HG02763 (cell line): ENCODE measurements at regions not wholly inside any gene's neighbourhood (a gene's known extent, or its start where the extent isn't known, plus 50 kb on each side); places are given as distances from the start of the nearest gene placed in this dataset.

ENCODE experiments used
- ATAC-seq: cut with Tn5 transposase; IDR thresholded peaks from one replicate; pipeline ENCODE4 v1.9.1; 2021; ENCODE audit warnings: mild to moderate bottlenecking, moderate library complexity; ENCODE audit not compliant: unreplicated experiment

- no peak for ATAC-seq
Measured at GRCh38 chr1:8147956-8148355, 121.8 kb upstream of the ERRFI1 start.

DNA sequence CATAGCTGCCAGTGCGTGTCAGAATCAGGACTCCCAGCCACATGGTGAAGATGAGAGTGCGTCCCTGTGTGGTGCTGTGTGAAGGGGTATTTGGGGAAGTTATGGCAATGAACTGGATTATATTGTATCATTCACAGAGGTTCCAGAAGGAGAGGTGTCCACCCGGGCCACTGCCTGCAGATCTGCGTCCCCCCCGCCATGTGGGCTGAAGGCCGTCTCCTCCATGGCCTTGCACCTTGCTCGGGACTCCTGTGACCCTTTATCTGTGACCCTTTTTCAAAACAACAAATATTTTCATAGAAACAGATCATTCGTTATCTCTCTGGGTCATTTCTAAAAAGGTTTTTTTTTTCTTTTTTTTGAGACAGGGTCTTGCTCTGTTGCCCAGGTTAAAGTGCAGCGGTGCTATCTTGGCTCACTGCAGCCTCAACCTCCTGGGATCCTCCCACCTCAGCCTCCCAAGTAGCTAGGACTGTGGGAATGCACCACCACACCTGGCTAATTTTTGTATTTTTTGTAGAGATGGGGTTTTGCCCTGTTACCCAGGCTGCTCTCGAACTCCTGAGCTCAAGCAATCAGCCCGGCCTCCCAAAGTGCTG lies 120.2 kb upstream of the ERRFI1 start:
- ATAC-seq, result no peak

DNA sequence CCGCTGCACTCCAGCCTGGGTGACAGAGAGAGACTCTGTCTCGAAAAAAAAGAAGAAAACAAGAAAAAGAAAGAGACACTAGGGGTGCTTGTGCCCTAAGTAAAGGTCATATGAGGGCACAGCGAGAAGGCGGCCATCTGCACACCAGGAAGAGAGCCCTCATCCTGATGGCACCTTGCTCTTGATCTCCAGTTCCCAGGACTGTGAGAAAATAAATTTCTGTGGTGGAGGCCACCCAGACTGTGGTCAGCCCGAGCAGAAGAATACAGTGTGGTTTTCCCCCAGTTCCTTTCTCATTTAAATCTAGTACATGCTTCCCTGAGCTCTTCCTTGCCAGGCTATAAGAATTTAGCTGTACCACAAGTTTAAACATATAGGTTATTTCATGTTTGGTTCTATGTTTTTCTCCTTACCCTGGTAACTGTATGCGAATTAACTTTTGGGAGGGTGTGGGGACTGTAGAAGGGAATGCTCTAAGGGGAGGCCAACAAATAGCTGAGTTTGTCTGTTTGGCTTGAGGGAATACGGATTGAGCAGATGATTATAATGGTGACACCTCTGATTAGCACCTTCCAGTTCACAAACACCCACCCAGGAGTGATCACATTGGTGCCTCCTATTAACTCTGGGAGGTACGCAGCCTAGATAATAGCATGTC lies 119.6 kb upstream of the ERRFI1 start:
- no peak for ATAC-seq

DNA sequence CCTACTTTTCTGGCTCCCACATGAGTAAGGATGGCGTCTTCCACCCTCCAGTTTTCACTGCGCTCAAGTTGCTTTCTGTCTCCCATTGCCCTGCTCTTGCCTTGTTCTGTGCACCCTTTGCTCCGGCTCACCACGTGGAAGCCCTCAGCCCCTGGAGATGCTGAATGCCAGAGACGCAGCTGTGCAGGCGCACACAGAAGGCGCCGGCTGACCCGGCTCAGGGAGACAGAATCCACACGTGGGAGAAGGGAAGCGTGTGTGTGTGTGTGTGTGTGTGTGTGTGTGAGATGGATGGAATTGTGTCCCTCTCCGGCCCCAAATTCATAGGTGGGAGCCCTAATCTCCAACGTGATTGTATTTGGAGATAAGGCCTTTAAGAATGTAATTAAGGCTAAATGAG lies 118.2 kb upstream of the ERRFI1 start:
- ATAC-seq, result no peak

DNA sequence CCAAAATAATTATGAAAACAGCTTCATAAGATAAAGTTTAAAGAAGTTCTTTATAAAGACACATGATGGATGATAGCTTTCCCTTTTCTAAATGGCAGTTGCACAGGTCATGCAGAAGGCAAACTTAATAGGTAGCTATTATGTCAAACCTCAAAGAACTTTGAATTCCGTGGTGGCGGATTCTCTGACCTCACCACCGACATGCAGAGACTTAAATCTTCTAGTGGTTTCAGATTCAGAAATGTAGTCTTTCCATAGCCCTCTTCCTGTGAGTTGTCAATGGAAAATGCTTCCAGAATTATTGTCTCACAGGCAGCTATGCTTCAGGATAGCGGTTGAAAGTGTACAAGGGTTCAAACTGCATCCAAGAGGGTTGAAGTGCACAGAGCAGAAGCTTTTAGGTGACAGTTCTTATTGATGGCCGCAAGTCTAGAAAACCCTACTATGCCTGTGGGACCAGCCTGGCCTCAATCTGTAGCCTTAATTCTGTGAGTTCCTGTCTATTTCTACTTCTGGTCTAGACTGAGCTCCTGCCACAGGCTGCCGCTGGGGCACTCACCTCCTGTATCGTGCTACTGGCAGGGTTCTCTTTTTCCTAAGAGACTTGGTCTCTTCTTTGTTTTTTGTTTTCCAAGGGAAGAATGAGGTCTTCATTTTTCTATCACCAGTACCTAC lies 117.0 kb upstream of the ERRFI1 start:
- ATAC-seq, result no peak

DNA sequence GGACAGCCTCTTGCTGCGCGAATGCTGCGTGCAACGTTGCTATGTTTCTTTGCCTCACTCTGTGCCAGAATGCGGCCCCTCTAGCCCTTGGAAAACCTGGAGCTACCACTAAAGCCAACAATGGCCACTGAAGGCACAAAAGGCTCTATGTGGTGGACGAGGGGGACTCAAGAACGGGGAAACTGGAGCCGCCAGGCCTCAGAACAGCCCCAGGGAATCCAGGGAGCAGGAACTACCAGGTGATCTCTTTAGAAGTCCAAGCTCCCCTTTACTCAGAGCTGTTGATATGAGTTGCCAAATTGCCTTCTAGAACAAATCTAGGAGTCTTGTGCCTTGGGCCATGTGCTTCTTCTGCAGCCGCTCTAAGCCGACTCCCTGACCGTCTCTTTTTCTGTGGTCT lies 113.8 kb upstream of the ERRFI1 start:
- no peak for ATAC-seq

DNA sequence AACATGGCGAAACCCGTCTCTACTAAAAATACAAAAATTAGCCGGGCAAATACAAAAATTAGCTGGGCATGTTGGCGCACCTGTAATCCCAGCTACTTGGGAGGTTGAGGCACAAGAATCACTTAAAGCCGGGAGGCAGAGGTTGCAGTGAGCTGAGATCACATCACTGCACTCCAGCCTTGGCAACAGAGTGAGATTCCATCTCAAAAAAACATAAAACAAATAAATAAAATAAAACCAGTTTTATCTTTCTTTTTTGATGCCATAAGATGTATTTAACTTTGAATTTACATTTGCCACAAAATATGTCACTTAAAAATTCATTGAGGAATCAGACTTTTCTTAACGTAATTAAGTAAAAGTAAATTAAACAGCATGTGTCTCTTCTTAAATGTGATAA lies 113.3 kb upstream of the ERRFI1 start:
- no peak for ATAC-seq

- no peak for ATAC-seq
Measured at GRCh38 chr1:8138673-8139072, 112.6 kb upstream of the ERRFI1 start.

DNA sequence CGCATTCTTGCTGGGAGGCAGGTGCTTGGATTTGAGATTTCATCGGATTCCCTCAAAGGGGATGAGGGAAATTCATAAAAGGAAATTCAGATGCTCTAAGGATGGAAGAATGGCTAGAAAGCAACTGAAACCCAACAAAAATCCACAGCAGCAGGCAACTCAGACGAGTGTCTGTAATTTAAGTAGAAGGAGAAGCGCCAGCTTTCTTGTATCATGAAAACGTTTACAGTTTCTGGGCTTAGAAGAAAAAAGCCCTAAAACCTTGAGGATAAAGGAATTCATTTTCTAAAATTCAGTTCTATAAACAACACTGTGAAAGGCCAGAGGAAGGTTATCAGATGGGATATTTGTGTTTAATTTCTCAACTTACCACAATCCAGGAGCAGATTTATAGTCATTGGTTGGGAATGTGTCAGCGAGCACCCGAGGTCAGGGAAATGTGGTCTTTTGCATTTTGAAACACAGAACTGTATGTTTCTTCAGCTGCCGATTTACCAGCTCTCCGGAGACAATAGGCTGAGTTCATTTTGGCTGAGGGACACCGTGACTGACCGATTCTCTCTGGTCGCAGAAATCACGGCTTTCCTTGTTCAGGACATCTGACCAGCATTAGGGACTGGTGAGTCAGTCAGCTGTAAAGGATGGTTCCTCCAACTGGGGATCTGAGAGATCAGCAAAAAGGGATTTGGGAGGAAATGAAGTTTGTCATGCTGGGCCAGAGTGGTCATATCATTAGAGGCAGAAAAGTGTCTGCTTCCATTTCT lies 111.6 kb upstream of the ERRFI1 start:
- no peak for ATAC-seq

GRCh38 chr1:8136766-8137165 lies 110.7 kb upstream of the ERRFI1 start:
- ATAC-seq, result no peak

DNA sequence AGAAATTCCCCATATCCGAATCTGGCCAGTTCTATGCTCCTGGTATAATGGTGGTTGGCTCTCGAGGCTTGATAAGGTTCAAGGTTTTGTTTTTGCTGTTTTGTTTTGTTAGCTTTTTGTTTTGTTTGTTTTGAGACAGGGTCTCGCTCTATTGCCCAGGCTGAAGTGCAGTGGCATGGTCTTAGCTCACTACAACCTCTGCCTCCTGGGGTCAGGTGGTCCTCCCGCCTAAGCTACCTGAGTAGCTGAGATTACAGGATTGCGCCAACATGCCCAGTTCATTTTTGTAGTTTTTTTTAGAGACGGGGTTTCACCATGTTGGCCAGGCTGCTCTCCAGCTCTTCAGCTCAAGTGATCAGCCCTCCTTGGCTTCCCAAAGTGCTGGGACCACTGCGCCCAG lies 109.1 kb upstream of the ERRFI1 start:
- no peak for ATAC-seq

- ATAC-seq, result no peak
Measured at GRCh38 chr1:8134546-8135235, 108.6 kb upstream of the ERRFI1 start.

- ATAC-seq, result no peak
Measured at GRCh38 chr1:8133657-8134430, 107.7 kb upstream of the ERRFI1 start.

- ATAC-seq, result no peak
Measured at GRCh38 chr1:8133190-8133589, 107.1 kb upstream of the ERRFI1 start.

DNA sequence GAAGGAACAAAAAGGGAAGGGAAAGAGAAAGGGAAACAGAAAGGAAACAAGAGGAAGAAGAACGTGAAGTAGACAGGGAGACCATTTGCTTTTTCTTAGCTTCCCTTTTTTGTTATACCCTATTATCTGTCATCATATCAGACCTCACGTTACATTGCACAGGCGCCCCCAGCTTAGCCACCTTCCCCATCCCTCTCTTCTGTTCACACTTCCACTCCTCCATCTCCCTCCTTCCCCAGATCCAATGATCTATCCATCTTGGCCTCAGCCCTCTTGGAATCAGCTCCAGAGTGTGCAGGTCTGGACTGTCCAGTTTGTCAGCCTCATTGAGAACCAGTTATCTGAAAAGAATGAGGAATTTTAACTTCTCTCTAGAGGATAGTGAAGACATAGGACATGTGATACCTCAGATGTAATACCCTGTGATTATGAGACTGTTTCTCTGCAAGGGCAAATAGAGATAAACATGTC lies 101.1 kb upstream of the ERRFI1 start:
- no peak for ATAC-seq

GRCh38 chr1:8122477-8123407 lies 96.6 kb upstream of the ERRFI1 start:
- no peak for ATAC-seq

DNA sequence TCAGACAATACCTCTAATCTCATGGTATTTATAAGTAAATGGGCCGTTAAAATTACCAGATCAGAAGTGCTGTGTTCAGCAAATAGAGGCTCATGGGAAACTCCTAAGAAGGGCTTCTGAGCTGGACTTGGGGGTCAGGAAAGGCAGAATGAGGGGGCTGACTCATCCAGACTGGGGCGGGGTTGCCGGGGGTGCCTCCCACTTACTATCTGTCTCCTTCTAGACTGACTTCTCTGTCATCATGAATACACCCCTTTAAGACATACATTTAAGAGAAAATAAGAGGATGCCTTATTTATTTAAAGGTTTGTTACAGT lies 96.0 kb upstream of the ERRFI1 start:
- no peak for ATAC-seq

GRCh38 chr1:8121261-8122159 lies 95.4 kb upstream of the ERRFI1 start:
- no peak for ATAC-seq
